HG02981 (cell line): ENCODE measurements at regions not wholly inside any gene's neighbourhood (a gene's known extent, or its start where the extent isn't known, plus 50 kb on each side); places are given as distances from the start of the nearest gene placed in this dataset.

Experiments
- ATAC-seq: cut with Tn5 transposase; IDR thresholded peaks from one replicate; pipeline ENCODE4 v1.9.1; 2021; ENCODE audit warnings: mild to moderate bottlenecking, moderate library complexity; ENCODE audit not compliant: unreplicated experiment

GRCh38 chr7:142418326-142418725 lies 160.5 kb upstream of the PRSS58 start:
- ATAC-seq = no peak

- no peak for ATAC-seq
Measured at GRCh38 chr7:142414915-142415314, 157.1 kb upstream of the PRSS58 start.

- ATAC-seq = peak; percentile 87
Measured at GRCh38 chr7:142414135-142414534, 156.3 kb upstream of the PRSS58 start.

GRCh38 chr7:142413280-142414000 lies 155.6 kb upstream of the PRSS58 start:
- ATAC-seq = no peak

GRCh38 chr7:142412551-142413193 lies 154.8 kb upstream of the PRSS58 start:
- ATAC-seq = peak; percentile 82

- no peak for ATAC-seq
Measured at GRCh38 chr7:142409471-142409870, 151.6 kb upstream of the PRSS58 start.

- no peak for ATAC-seq
Measured at GRCh38 chr7:142408794-142409193, 150.9 kb upstream of the PRSS58 start.

GRCh38 chr7:142407939-142408570 lies 150.2 kb upstream of the PRSS58 start:
- ATAC-seq = no peak

- ATAC-seq = no peak
Measured at GRCh38 chr7:142405122-142405765, 147.4 kb upstream of the PRSS58 start.

GRCh38 chr7:142401951-142402350 lies 144.1 kb upstream of the PRSS58 start:
- no peak for ATAC-seq

GRCh38 chr7:142400042-142400533 lies 142.2 kb upstream of the PRSS58 start:
- ATAC-seq = no peak

- peak; percentile 57 for ATAC-seq
Measured at GRCh38 chr7:142391191-142391992, 133.5 kb upstream of the PRSS58 start.

- no peak for ATAC-seq
Measured at GRCh38 chr7:142389544-142389943, 131.7 kb upstream of the PRSS58 start.

GRCh38 chr7:142385491-142386340 lies 127.9 kb upstream of the PRSS58 start:
- peak; percentile 46 for ATAC-seq

GRCh38 chr7:142384493-142384922 lies 126.7 kb upstream of the PRSS58 start:
- ATAC-seq = peak; percentile 63

- peak; percentile 36 for ATAC-seq
Measured at GRCh38 chr7:142383841-142384492, 126.1 kb upstream of the PRSS58 start.

GRCh38 chr7:142381727-142382390 lies 124.0 kb upstream of the PRSS58 start:
- ATAC-seq = no peak

GRCh38 chr7:142380069-142380468 lies 122.2 kb upstream of the PRSS58 start:
- ATAC-seq = no peak
